ENCODE measurements at regions not wholly inside any gene's neighbourhood (a gene's known extent, or its start where the extent isn't known, plus 50 kb on each side); places are given as distances from the start of the nearest gene placed in this dataset.
A peak's percentile ranks its signal among the peaks of the same experiment; 100 is the strongest.

DNA sequence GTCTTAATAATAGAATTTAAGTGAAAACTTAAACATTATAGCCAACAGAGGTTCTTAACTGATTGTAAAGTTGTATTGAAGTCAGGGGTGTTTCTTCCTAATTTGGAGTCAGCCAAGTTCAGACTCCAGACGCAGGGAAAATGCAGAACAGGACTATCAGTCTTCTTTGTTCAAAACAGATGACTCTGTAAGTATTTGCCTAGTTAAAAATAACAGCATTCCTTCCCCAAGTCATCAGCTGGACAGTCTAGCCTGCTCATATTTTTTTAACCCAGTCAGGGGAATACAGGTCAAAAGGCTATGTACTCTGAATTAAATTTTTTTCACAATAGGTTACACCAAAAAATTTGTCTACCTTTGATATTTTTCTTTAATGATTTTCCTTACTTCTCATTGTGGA, 73.8 kb upstream of the DCLK2 start:
- H3K27ac ChIP-seq: peak overlapping the region; percentile 15
- no peaks in the 10 kb centered on the region for H3K36me3 ChIP-seq
- DNase-seq (ENCODE audit: low read depth in 1 of 2, low spot score in 1 of 2): peak; percentile 27 to 51
- TF ChIP-seq, protein P1, sequence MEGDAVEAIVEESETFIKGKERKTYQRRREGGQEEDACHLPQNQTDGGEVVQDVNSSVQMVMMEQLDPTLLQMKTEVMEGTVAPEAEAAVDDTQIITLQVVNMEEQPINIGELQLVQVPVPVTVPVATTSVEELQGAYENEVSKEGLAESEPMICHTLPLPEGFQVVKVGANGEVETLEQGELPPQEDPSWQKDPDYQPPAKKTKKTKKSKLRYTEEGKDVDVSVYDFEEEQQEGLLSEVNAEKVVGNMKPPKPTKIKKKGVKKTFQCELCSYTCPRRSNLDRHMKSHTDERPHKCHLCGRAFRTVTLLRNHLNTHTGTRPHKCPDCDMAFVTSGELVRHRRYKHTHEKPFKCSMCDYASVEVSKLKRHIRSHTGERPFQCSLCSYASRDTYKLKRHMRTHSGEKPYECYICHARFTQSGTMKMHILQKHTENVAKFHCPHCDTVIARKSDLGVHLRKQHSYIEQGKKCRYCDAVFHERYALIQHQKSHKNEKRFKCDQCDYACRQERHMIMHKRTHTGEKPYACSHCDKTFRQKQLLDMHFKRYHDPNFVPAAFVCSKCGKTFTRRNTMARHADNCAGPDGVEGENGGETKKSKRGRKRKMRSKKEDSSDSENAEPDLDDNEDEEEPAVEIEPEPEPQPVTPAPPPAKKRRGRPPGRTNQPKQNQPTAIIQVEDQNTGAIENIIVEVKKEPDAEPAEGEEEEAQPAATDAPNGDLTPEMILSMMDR (IDR thresholded peaks at IDR 0.05; ENCODE audit: low read depth, low read length): no peak
- H3K9me3 ChIP-seq (ENCODE audit: low read depth): no peaks in the 10 kb centered on the region
- H3K4me3 ChIP-seq: no peak overlapping the region
- peaks cover 20% of the 10 kb centered on the region for H3K4me1 ChIP-seq (ENCODE audit: low read depth)
- H3K27me3 ChIP-seq: no peaks in the 10 kb centered on the region

DNA sequence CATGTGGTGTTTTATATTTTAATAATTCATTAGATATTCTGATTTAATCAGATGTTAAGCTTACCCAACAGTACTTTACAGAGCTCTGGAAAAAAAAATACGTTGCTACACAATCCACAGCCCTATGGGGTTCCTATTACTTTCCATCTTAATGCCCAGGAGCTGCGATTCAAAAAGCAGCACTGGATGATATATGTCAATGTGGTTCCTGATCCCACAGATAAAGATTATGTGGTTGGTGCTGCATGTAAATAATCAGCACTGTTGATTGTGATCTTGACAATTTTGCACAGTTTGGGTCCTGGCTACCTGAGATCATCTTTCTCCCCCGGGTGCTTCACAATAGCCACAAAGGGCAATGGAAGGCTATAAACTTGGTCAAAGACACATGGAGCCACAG, 72.7 kb upstream of the DCLK2 start:
- DNase-seq (ENCODE audit: low read depth in 1 of 2, low spot score in 1 of 2): no peak
- Histone ChIP-seq H3K4me1 (ENCODE audit: low read depth) (peaks cover 20% of the 10 kb centered on the region), H3K27ac (no peak overlapping the region), H3K27me3 (no peaks in the 10 kb centered on the region), H3K36me3 (no peaks in the 10 kb centered on the region), H3K4me3 (no peak overlapping the region), H3K9me3 (ENCODE audit: low read depth) (no peaks in the 10 kb centered on the region)
- TF ChIP-seq, protein P1 (IDR thresholded peaks at IDR 0.05; ENCODE audit: low read depth, low read length): no peak

DNA sequence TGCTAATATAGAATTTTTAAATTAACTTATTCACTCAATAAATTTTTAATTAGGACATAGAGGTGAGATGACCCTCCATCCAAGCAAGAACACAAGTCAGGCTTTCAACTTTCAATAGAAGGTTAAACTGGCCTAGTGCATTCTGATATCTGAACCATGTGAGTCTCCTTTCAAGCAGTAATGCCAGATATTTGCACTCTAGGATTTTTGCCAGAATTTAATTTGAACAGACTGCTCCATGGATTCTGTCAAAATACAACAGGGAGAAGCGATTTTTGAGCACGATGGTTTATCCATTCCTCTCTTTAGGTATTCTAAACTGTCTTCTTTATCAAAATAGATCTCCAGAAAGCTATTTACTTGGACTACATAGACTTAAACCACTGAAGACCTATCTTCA, 72.0 kb upstream of the DCLK2 start:
- TF ChIP-seq, protein P1 (IDR thresholded peaks at IDR 0.05; ENCODE audit: low read depth, low read length): no peak
- peaks cover 20% of the 10 kb centered on the region for H3K4me1 ChIP-seq (ENCODE audit: low read depth)
- H3K27me3 ChIP-seq: no peaks in the 10 kb centered on the region
- H3K4me3 ChIP-seq: no peak overlapping the region
- H3K27ac ChIP-seq: no peak overlapping the region
- H3K36me3 ChIP-seq: no peaks in the 10 kb centered on the region
- peak in 1 of 2 donors; percentile 36 for DNase-seq (ENCODE audit: low read depth in 1 of 2, low spot score in 1 of 2)
- no peaks in the 10 kb centered on the region for H3K9me3 ChIP-seq (ENCODE audit: low read depth)

DNA sequence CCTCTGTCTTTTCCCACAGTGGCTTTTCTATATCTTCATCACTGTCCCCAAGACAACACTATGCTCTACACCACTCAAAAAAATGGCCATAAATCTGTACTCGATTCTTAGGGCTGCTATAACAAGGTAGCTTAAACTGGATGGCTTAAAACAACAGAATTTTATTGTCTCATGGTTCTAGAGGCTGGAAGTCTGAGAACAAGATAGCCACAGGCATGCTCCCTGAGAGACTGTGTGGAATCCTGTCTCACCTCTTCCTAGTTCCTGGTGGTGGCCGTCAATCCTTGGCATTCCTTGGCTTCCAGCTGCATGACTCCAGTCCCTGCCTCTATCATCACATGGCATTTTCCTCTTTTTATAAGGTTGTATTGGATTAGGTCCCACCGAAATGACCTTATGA, 70.7 kb upstream of the DCLK2 start:
- TF ChIP-seq, protein P1 (IDR thresholded peaks at IDR 0.05; ENCODE audit: low read depth, low read length): no peak
- Histone ChIP-seq H3K27me3 (no peaks in the 10 kb centered on the region), H3K27ac (no peak overlapping the region), H3K9me3 (ENCODE audit: low read depth) (no peaks in the 10 kb centered on the region), H3K36me3 (no peaks in the 10 kb centered on the region), H3K4me1 (ENCODE audit: low read depth) (peaks cover 20% of the 10 kb centered on the region), H3K4me3 (no peak overlapping the region)
- DNase-seq (ENCODE audit: low read depth in 1 of 2, low spot score in 1 of 2): no peak

DNA sequence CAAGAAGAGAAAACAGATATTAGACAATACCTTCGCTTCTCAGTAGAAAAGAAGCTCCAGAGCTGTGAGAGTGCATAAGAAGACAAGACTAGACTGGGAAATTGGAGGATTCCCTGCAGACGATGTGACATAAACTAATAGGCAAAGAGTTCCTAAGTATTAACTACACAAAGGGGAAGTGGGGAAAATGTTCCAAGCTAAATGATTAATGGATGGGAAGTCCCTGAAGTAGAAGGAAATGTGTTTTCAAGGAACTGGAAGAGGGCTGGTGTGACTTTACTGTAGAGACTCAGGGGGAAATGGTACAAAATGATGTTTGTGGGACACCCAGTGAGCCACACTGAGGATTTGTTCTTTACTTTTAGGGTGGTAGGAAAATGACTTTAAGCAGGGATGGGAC, 69.7 kb upstream of the DCLK2 start:
- peaks cover 20% of the 10 kb centered on the region for H3K4me1 ChIP-seq (ENCODE audit: low read depth)
- TF ChIP-seq, protein P1 (IDR thresholded peaks at IDR 0.05; ENCODE audit: low read depth, low read length): no peak
- DNase-seq (ENCODE audit: low read depth in 1 of 2, low spot score in 1 of 2): no peak
- H3K27me3 ChIP-seq: no peaks in the 10 kb centered on the region
- H3K27ac ChIP-seq: no peak overlapping the region
- no peak overlapping the region for H3K4me3 ChIP-seq
- H3K36me3 ChIP-seq: no peaks in the 10 kb centered on the region
- H3K9me3 ChIP-seq (ENCODE audit: low read depth): no peaks in the 10 kb centered on the region

DNA sequence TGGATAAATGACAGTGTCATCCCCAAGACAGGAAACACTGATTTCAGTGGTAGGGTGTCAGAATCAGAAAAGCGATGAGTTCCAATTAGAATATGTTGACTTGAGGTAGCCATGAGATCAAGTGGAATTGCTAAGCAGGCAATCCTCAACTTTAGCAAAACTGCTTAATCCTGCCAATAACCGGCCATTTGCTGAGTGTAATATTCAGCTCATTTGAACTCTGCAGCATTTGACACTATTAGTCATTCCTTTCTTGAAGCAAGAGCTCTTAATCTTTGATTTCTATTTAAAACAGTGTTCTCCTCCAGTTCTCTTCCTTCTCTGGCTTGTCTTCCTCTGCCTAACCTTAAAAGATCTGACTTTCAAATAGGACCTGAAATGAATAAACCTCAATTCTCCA, 68.7 kb upstream of the DCLK2 start:
- no peak overlapping the region for H3K27ac ChIP-seq
- no peak for DNase-seq (ENCODE audit: low read depth in 1 of 2, low spot score in 1 of 2)
- H3K4me1 ChIP-seq (ENCODE audit: low read depth): peaks cover 12% of the 10 kb centered on the region
- no peaks in the 10 kb centered on the region for H3K9me3 ChIP-seq (ENCODE audit: low read depth)
- no peaks in the 10 kb centered on the region for H3K27me3 ChIP-seq
- TF ChIP-seq, protein P1 (IDR thresholded peaks at IDR 0.05; ENCODE audit: low read depth, low read length): no peak
- no peak overlapping the region for H3K4me3 ChIP-seq
- H3K36me3 ChIP-seq: no peaks in the 10 kb centered on the region

Data from cardiac muscle cell (in vitro differentiated cells and primary cell).